Right cardiac atrium (tissue), 5 donors: ENCODE measurements at regions not wholly inside any gene's neighbourhood (a gene's known extent, or its start where the extent isn't known, plus 50 kb on each side); places are given as distances from the start of the nearest gene placed in this dataset.

ENCODE experiments used
- ATAC-seq, 2 donors: fragments of 200-7000 bp; cut with Tn5 transposase; one replicate each; pipeline versions ENCODE4 v1.8.0 to v1.9.1; 2020; ENCODE audit warnings: moderate library complexity in 2 of 2, mild to moderate bottlenecking in 1 of 2
- DNase-seq, 3 donors: peaks; one replicate each; pipeline ENCODE4 v3.0.0-alpha.2; 2020
- H3K27ac ChIP-seq: one replicate; pipeline ENCODE4 v1.5.1; 2013; ENCODE audit warnings: mild to moderate bottlenecking, low read length, control low read depth, moderate library complexity
- H3K27me3 ChIP-seq: one replicate; pipeline ENCODE4 v1.6.1; 2013; ENCODE audit not compliant: control insufficient read depth, insufficient read depth
- H3K4me1 ChIP-seq: one replicate; pipeline ENCODE4 v1.6.1; 2013; ENCODE audit warnings: low read length; ENCODE audit not compliant: control insufficient read depth, insufficient read depth
- H3K4me3 ChIP-seq: one replicate; pipeline ENCODE4 v1.5.1; 2013; ENCODE audit warnings: low read length, control low read depth
- H3K9me3 ChIP-seq: one replicate; pipeline ENCODE4 v1.6.1; 2013; ENCODE audit warnings: low read length; ENCODE audit not compliant: control insufficient read depth
- WGBS: extraction: QIAGEN DNeasy Blood & Tissue Kit; methylation state at CpG from one replicate; pipeline ENCODE4 v1.1.7; 2013; 5-methylcytosine and 5-hydroxymethylcytosine counted together
- intact Hi-C, 4 donors: fragments of 100-400 bp; cut with DNase I; formaldehyde crosslinking; loops; one replicate each; pipeline versions ENCODE4 v1.11.0 to v1.14.0; 2022 to 2023
- donor health status: healthy with polysubstance abuse.
- donor health status: DM: no; HTN: yes; CAD: no.
- donor health status: DM: no; HTN: no; CAD: no.
- donor health status: DM: no; HTN: yes; CAD: no; lungs with severe emphysema.
- donor health status: DM: yes; HTN: yes; CAD: no.

GRCh38 chr5:133905424-133905823 lies 63.0 kb downstream of the C5orf15 start:
- Histone ChIP-seq H3K4me3 (no peak overlapping the region), H3K27me3 (no peaks in the 10 kb centered on the region), H3K4me1 (no peaks in the 10 kb centered on the region), H3K27ac (no peak overlapping the region), H3K9me3 (no peaks in the 10 kb centered on the region)
- ATAC-seq (no peak), DNase-seq (no peak)
- WGBS: 71% methylated on average over 8 of the region's 8 CpGs
- intact Hi-C loops: no loop called here

GRCh38 chr5:133904641-133905040 lies 63.8 kb downstream of the C5orf15 start:
- intact Hi-C loops: no loop called here
- ATAC-seq (no peak), DNase-seq (no peak)
- Histone ChIP-seq H3K27me3 (no peaks in the 10 kb centered on the region), H3K27ac (no peak overlapping the region), H3K4me3 (no peak overlapping the region), H3K4me1 (no peaks in the 10 kb centered on the region), H3K9me3 (no peaks in the 10 kb centered on the region)
- WGBS: 78% methylated on average over 8 of the region's 8 CpGs

DNA sequence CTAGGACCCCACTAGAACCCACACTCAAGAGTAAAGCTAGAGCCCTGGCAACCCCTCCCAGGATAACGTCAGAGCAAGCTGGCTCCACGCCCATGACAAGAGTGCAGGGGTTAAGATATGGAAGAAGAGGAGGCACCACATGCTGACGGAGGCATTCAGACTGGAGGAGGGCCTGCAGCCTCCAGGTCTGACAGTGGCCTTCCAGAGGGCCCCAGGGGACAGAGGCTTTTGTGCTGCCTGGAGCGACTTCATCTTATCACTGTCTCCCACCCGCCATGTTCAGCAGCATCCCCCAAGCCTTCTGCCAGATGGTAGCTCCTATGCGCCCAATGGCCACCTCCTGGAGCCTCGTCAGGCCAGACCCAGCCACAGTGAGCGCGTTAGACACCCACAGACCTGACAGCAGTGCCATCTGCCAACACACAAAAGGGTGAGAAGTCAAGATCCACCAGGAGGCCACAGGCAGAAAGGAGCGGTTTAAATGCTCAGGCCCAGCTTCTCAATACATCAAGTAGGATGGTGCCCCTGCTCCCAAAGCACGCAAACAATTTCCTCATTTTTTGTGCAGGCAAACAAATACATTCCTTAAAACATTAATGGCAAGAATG lies 65.8 kb downstream of the C5orf15 start:
- Histone ChIP-seq H3K9me3 (no peaks in the 10 kb centered on the region), H3K27ac (no peak overlapping the region), H3K4me3 (no peak overlapping the region), H3K27me3 (no peaks in the 10 kb centered on the region), H3K4me1 (no peaks in the 10 kb centered on the region)
- intact Hi-C loops: no loop called here
- DNase-seq (no peak), ATAC-seq (peak in 1 of 2 donors; percentile 18)
- 67% methylated on average over 11 of the region's 11 CpGs for WGBS

DNA sequence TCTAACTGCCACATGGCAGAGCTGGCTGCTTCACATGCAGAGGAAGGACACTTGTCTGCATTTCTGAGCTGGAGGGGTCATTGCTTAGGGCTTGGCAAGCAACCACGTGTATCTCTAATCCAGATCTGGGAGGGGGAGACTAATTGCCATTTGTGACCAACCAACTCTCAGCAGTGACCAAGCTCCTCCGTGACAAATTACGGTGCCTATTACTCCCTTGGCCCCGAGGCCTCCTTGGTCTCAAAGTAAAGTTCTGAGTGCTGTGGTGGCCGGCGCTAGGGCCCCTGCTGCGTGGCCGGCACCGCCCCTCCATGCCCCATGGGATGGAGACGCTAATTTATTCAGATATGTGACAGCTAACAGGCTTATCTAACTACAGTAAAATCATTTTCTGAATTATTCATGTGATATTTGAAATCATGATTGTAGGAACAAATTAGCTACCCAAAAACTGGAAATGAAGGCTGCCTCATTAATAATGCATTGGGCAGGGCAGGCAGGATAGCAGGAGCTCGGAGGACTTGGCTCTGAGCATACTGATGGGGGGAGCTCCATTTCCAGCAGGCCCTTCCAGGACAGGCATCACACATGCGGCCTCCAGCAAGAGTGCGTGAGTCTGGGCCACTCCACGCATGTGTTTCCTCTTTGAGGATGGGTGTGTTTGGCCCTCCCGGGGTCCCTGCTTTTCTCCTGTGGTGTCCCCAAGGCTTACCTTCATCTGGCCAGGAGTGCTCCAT lies 67.7 kb downstream of the C5orf15 start:
- no peaks in the 10 kb centered on the region for H3K9me3 ChIP-seq
- no peak overlapping the region for H3K27ac ChIP-seq
- DNase-seq (no peak), ATAC-seq (no peak)
- H3K4me3 ChIP-seq: no peak overlapping the region
- intact Hi-C loops: no loop called here
- H3K4me1 ChIP-seq: no peaks in the 10 kb centered on the region
- 77% methylated on average over 15 of the region's 15 CpGs for WGBS
- no peaks in the 10 kb centered on the region for H3K27me3 ChIP-seq

DNA sequence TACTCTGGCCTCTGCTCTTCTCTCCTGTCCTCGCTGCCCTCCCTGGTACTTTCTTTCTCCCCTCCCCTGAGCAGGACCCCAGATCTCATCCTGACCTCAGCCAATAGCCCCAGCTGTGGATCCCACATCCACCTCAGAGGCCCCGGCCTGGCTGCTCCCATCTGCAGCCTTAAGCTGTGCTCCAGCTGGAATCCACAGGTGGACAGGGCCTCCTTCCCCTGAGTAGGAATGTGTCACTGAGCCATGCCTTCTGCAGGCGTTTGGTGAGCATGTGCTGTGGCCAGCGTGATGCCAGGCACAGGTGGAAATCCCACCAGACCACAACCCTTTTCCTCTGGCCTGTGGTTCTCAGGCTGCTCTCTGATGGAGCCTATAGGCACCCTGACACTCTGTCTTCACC lies 68.9 kb downstream of the C5orf15 start:
- no peak overlapping the region for H3K27ac ChIP-seq
- no peaks in the 10 kb centered on the region for H3K9me3 ChIP-seq
- WGBS: 89% methylated on average over 4 of the region's 4 CpGs
- no peak for ATAC-seq
- H3K27me3 ChIP-seq: no peaks in the 10 kb centered on the region
- no peak overlapping the region for H3K4me3 ChIP-seq
- no peak for DNase-seq
- intact Hi-C loops: no loop called here
- no peaks in the 10 kb centered on the region for H3K4me1 ChIP-seq

DNA sequence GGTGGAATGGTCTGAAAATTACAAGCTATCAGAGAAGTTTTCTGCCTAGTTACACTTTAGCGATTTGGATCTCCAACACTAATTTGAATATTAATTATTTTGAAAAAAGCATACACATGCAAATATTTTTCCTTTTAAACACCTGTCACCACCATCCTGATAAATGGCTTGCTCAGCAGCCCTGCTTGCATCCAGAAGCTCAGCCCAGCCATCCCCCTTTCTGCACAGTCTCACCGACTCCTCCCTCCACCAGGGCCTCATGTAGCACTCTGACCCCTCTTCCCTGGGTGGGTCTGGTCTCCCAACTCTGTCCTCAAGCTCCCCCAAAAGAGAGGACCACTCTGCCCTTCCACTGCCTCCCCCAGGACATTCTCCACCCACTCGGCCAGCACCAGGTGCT lies 70.0 kb downstream of the C5orf15 start:
- intact Hi-C loops: no loop called here
- Histone ChIP-seq H3K27ac (no peak overlapping the region), H3K27me3 (no peaks in the 10 kb centered on the region), H3K4me3 (no peak overlapping the region), H3K4me1 (peaks cover 6% of the 10 kb centered on the region), H3K9me3 (no peaks in the 10 kb centered on the region)
- no peak for DNase-seq
- WGBS: 80% methylated on average over 3 of the region's 3 CpGs
- no peak for ATAC-seq

DNA sequence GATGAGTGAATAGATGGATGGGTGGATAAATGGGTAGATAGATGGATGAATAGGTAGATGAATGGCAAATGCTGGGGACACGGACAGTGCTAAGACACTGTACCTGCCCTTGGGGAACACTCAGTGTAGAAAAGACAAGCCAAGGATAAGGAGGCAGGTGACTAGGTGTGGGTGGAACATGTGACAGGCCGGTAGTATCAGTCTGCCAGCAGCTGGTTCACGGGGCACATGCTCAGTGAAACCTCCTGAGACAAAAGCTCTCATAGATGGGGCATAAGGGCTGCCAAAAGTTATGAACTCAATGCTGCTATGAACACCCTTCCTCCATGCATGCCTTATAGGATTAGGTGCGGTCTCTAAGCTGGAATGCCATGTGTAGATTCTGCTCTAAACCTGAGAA lies 71.0 kb downstream of the C5orf15 start:
- Histone ChIP-seq H3K9me3 (no peaks in the 10 kb centered on the region), H3K4me3 (no peak overlapping the region), H3K27ac (no peak overlapping the region), H3K27me3 (no peaks in the 10 kb centered on the region), H3K4me1 (peaks cover 7% of the 10 kb centered on the region)
- no peak for DNase-seq
- WGBS: 73% methylated on average over 4 of the region's 4 CpGs
- ATAC-seq: no peak
- intact Hi-C loops: no loop called here

DNA sequence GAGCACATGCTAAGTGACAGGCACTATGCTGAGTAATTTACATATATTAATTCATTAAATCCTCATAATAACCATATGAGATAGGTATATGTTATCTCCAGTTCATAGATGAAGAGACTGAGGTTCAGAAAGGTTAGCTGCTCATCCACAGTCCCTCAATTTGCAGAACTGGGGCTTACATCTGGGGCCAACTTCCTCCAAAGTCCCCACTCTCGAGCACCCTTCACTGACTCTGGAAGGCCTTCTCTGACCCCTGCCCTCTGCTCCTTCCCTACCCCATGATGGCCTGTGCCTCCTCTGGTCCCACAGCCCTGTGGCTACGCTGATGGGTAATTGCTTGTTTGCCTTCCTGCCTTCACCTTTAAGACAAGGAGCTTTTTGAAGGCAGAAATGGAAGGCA lies 71.6 kb downstream of the C5orf15 start:
- DNase-seq: no peak
- Histone ChIP-seq H3K27ac (no peak overlapping the region), H3K4me3 (no peak overlapping the region), H3K9me3 (no peaks in the 10 kb centered on the region), H3K27me3 (no peaks in the 10 kb centered on the region), H3K4me1 (peaks cover 7% of the 10 kb centered on the region)
- intact Hi-C loops: no loop called here
- WGBS: 92% methylated on average over 2 of the region's 2 CpGs
- ATAC-seq: no peak

DNA sequence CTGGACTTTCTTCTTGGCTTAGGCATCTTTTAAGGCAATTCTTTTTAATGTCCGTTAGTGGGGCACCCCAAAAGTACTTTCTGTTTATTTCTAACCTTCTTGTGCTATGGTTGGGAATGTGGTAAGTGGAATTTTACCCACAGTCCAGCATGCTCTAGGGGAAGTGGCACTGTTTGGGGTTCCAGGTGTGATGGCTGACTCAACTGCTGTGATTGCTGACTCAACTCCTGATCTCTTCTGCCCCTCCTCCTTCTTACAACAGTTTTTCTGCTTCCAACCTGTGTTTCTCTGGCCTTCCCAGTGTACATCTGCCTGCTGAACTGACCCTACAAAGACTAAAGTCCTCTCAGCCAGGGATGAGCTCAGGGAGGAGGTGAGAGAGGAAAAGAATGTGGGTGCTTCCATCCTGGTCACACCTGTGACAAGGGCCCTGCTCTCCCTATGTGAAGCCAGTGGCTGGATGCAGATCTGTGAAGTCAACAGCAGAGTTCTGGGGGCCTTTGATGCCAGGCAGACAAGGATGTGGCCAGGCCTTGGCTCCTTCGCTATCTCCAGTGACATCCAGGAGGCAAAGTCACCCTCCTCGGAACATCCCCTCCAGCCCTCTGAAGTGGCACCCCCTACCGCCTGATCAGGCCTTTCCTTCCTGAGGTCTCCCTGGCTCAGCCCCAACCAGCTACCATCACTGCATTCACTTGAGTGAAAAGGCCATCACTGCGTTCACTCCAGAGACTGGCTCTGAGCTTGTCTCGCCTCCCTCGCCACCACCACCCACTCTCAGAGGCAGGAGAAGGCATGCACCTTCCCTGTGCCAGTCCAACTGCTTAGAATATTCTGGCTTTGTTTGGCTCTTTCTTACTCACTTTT lies 72.2 kb downstream of the C5orf15 start:
- 93% methylated on average over 7 of the region's 7 CpGs for WGBS
- Histone ChIP-seq H3K9me3 (no peaks in the 10 kb centered on the region), H3K4me3 (no peak overlapping the region), H3K27ac (no peak overlapping the region), H3K4me1 (peaks cover 7% of the 10 kb centered on the region), H3K27me3 (no peaks in the 10 kb centered on the region)
- intact Hi-C loops: no loop called here
- DNase-seq (no peak), ATAC-seq (no peak)

- Histone ChIP-seq H3K4me1 (peaks cover 7% of the 10 kb centered on the region), H3K9me3 (no peaks in the 10 kb centered on the region), H3K27me3 (no peaks in the 10 kb centered on the region), H3K4me3 (no peak overlapping the region), H3K27ac (peak overlapping the region; percentile 71)
- intact Hi-C loops: no loop called here
- no peak for DNase-seq
- ATAC-seq: peak; percentile 71 to 78
- WGBS: 22% methylated on average over 5 of the region's 5 CpGs
Measured at GRCh38 chr5:133894143-133894542, 74.3 kb downstream of the C5orf15 start.

- H3K27ac ChIP-seq: no peak overlapping the region
- no peak overlapping the region for H3K4me3 ChIP-seq
- H3K9me3 ChIP-seq: no peaks in the 10 kb centered on the region
- H3K27me3 ChIP-seq: no peaks in the 10 kb centered on the region
- WGBS: 96% methylated on average over 3 of the region's 3 CpGs
- peaks cover 7% of the 10 kb centered on the region for H3K4me1 ChIP-seq
- ATAC-seq (no peak), DNase-seq (no peak)
- intact Hi-C loops: no loop called here
Measured at GRCh38 chr5:133892774-133893173, 75.7 kb downstream of the C5orf15 start.
